Endothelial cell of umbilical vein (primary cell): ENCODE measurements at regions not wholly inside any gene's neighbourhood (a gene's known extent, or its start where the extent isn't known, plus 50 kb on each side); places are given as distances from the start of the nearest gene placed in this dataset.

Experiments used
- EZH2 ChIP-seq: IDR thresholded peaks from 2 replicates; pipeline ENCODE4 v1.6.1; 2012; ENCODE audit warnings: borderline replicate concordance, low read depth, mild to moderate bottlenecking, moderate library complexity, low read length, inconsistent platforms; ENCODE audit not compliant: severe bottlenecking
- POLR2AphosphoS5 ChIP-seq: IDR thresholded peaks from 2 replicates; pipeline ENCODE4 v1.6.1; 2012; ENCODE audit warnings: low read depth, mild to moderate bottlenecking, control low read depth, low read length, moderate library complexity; ENCODE audit not compliant: insufficient read depth
- TF ChIP-seq, protein P1 (sequence below), 2 donors: IDR thresholded peaks; 1 replicate in 1 of 2; 2 replicates in 1 of 2; pipeline ENCODE4 v1.5.1; 2011; ENCODE audit warnings: low read length in 2 of 2, mild to moderate bottlenecking in 2 of 2, moderate library complexity in 2 of 2, control low read depth in 1 of 2, inconsistent platforms in 1 of 2, low read depth in 1 of 2; ENCODE audit not compliant: insufficient read depth in 1 of 2; ENCODE audit errors: extremely low read depth in 1 of 2

DNA sequence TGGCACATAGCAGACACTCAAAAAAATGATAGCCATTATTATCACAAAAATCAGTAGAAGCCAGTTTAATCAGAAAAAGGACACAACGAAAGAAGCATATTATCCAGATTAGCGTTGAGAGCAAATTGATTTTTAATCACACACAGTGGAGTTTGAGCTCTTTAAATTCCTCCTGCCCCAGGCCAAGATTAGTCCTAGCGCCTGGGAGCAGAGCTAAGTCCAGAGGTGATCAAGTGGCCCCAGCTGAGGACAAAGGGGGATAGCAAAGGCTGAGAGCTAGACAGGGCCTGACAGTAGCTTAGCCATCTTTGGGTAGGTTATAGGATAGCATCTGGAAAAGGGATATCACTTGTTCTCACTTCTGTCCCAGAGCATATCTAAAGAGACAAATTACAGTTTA lies 133.6 kb downstream of the NXPE2 start:
- TF ChIP-seq POLR2AphosphoS5 (no peak), EZH2 (no peak)
- TF ChIP-seq, protein P1, sequence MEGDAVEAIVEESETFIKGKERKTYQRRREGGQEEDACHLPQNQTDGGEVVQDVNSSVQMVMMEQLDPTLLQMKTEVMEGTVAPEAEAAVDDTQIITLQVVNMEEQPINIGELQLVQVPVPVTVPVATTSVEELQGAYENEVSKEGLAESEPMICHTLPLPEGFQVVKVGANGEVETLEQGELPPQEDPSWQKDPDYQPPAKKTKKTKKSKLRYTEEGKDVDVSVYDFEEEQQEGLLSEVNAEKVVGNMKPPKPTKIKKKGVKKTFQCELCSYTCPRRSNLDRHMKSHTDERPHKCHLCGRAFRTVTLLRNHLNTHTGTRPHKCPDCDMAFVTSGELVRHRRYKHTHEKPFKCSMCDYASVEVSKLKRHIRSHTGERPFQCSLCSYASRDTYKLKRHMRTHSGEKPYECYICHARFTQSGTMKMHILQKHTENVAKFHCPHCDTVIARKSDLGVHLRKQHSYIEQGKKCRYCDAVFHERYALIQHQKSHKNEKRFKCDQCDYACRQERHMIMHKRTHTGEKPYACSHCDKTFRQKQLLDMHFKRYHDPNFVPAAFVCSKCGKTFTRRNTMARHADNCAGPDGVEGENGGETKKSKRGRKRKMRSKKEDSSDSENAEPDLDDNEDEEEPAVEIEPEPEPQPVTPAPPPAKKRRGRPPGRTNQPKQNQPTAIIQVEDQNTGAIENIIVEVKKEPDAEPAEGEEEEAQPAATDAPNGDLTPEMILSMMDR (IDR thresholded peaks at IDR 0.05; ENCODE audit: extremely low read depth in 1 of 2, insufficient read depth in 1 of 2, low read depth in 1 of 2, low read length in 2 of 2) = no peak
